Prostate gland (tissue), 2 donors: ENCODE measurements at regions not wholly inside any gene's neighbourhood (a gene's known extent, or its start where the extent isn't known, plus 50 kb on each side); places are given as distances from the start of the nearest gene placed in this dataset.

ENCODE experiments used
- DNase-seq: peaks from one replicate; pipeline ENCODE4 v3.0.0-alpha.2; 2019; ENCODE audit warnings: low spot score
- H3K27ac ChIP-seq, 2 donors: fragments of 200-600 bp; sonication (generic); 2 replicates each; pipeline ENCODE4 v1.5.1; 2017 to 2019
- H3K27me3 ChIP-seq: fragments of 200-600 bp; sonication (generic); replicated peaks from 2 replicates; pipeline ENCODE4 v1.5.1; 2019; ENCODE audit not compliant: insufficient read depth
- H3K36me3 ChIP-seq, 2 donors: fragments of 200-600 bp; sonication (generic); 1 replicate in 1 of 2; 2 replicates in 1 of 2; pipeline versions ENCODE4 v1.5.1 to v1.8.1; 2017 to 2019
- H3K4me1 ChIP-seq: fragments of 200-600 bp; sonication (generic); replicated peaks from 2 replicates; pipeline ENCODE4 v1.5.1; 2019
- H3K4me3 ChIP-seq, 2 donors: fragments of 200-600 bp; sonication (generic); 2 replicates each; pipeline ENCODE4 v1.5.1; 2017 to 2019
- H3K9me3 ChIP-seq: fragments of 200-600 bp; sonication (generic); 2 replicates; pipeline ENCODE4 v1.5.1; 2017
- CTCF ChIP-seq, 4 experiments: fragments of 200-600 bp in 2 of 4; fragments of 450-650 bp in 2 of 4; sonication (generic) in 2 of 4; IDR thresholded peaks; 1 replicate in 3 of 4; 2 replicates in 1 of 4; pipeline ENCODE4 v1.5.1; 2016 to 2019; ENCODE audit warnings: antibody characterized with exemption in 4 of 4, mild to moderate bottlenecking in 2 of 4, moderate library complexity in 2 of 4
- POLR2A ChIP-seq: fragments of 450-650 bp; IDR thresholded peaks from one replicate; pipeline ENCODE4 v1.6.1; 2016; ENCODE audit warnings: antibody characterized with exemption, mild to moderate bottlenecking
- POLR2AphosphoS5 ChIP-seq: sonication (generic); formaldehyde crosslinking; IDR thresholded peaks from one replicate; pipeline ENCODE4 v1.6.1; 2017; ENCODE audit warnings: antibody characterized with exemption
- WGBS: methylation state at CpG from one replicate; pipeline ENCODE4 v1.1.5; 2018; 5-methylcytosine and 5-hydroxymethylcytosine counted together
- intact Hi-C: fragments of 100-400 bp; cut with DNase I; formaldehyde crosslinking; loops from one replicate; pipeline ENCODE4 v1.14.2; 2022

GRCh38 chr20:22515264-22515663 is 69.1 kb downstream of the FOXA2 start:
- no peak for TF ChIP-seq POLR2A
- TF ChIP-seq CTCF (IDR thresholded peaks at IDR 0.05), result no peak
- no peak for TF ChIP-seq POLR2AphosphoS5
- Histone ChIP-seq H3K4me1 (no peaks in the 10 kb centered on the region), H3K4me3 (no peak overlapping the region), H3K27me3 (no peaks in the 10 kb centered on the region), H3K27ac (no peak overlapping the region), H3K9me3 (no peaks in the 10 kb centered on the region), H3K36me3 (no peaks in the 10 kb centered on the region)
- 57% methylated on average over 5 of the region's 5 CpGs for WGBS
- intact Hi-C loops, result no loop called here
- DNase-seq, result no peak

GRCh38 chr20:22513574-22513973 is 70.8 kb downstream of the FOXA2 start:
- TF ChIP-seq POLR2A (no peak), CTCF (IDR thresholded peaks at IDR 0.05) (no peak), POLR2AphosphoS5 (no peak)
- WGBS, result 51% methylated on average over 4 of the region's 4 CpGs

GRCh38 chr20:22512911-22513489 is 71.4 kb downstream of the FOXA2 start:
- DNase-seq, result no peak
- Histone ChIP-seq H3K4me3 (no peak overlapping the region), H3K9me3 (no peaks in the 10 kb centered on the region), H3K4me1 (no peaks in the 10 kb centered on the region), H3K27me3 (no peaks in the 10 kb centered on the region), H3K36me3 (no peaks in the 10 kb centered on the region), H3K27ac (no peak overlapping the region)
- TF ChIP-seq POLR2A (no peak), POLR2AphosphoS5 (no peak), CTCF (IDR thresholded peaks at IDR 0.05) (no peak)
- WGBS, result 45% methylated on average over 1 of the region's 1 CpG
- intact Hi-C loops, result no loop called here

More at GRCh38 chr20:22513574-22513973, 70.8 kb downstream of the FOXA2 start:
- no peak overlapping the region for H3K4me3 ChIP-seq
- no peaks in the 10 kb centered on the region for H3K4me1 ChIP-seq
- H3K9me3 ChIP-seq, result no peaks in the 10 kb centered on the region
- H3K27ac ChIP-seq, result no peak overlapping the region
- no peak for DNase-seq
- no peaks in the 10 kb centered on the region for H3K27me3 ChIP-seq
- no peaks in the 10 kb centered on the region for H3K36me3 ChIP-seq
- intact Hi-C loops, result no loop called here

GRCh38 chr20:22511943-22512910 is 72.1 kb downstream of the FOXA2 start:
- no peaks in the 10 kb centered on the region for H3K9me3 ChIP-seq
- H3K27ac ChIP-seq, result no peak overlapping the region
- no peaks in the 10 kb centered on the region for H3K27me3 ChIP-seq
- intact Hi-C loops, result no loop called here
- H3K36me3 ChIP-seq, result no peaks in the 10 kb centered on the region
- TF ChIP-seq POLR2A (no peak), CTCF (IDR thresholded peaks at IDR 0.05) (no peak), POLR2AphosphoS5 (peak; percentile 16)
- no peak overlapping the region for H3K4me3 ChIP-seq
- 37% methylated on average over 17 of the region's 17 CpGs for WGBS
- peak; percentile 40 for DNase-seq
- H3K4me1 ChIP-seq, result no peaks in the 10 kb centered on the region

GRCh38 chr20:22509843-22510147 is 74.6 kb downstream of the FOXA2 start:
- WGBS, result 85% methylated on average over 3 of the region's 3 CpGs
- DNase-seq, result no peak
- no peaks in the 10 kb centered on the region for H3K27me3 ChIP-seq
- no peak for TF ChIP-seq POLR2A
- no peak for TF ChIP-seq POLR2AphosphoS5
- TF ChIP-seq CTCF (IDR thresholded peaks at IDR 0.05), result no peak
- H3K4me1 ChIP-seq, result no peaks in the 10 kb centered on the region
- H3K27ac ChIP-seq, result no peak overlapping the region
- H3K4me3 ChIP-seq, result no peak overlapping the region
- H3K36me3 ChIP-seq, result no peaks in the 10 kb centered on the region
- H3K9me3 ChIP-seq, result no peaks in the 10 kb centered on the region
- intact Hi-C loops, result no loop called here
